Inferior parietal cortex (tissue), 1 donor: ENCODE measurements at regions not wholly inside any gene's neighbourhood (a gene's known extent, or its start where the extent isn't known, plus 50 kb on each side); places are given as distances from the start of the nearest gene placed in this dataset.
"Not testable (repeated sequence)": the region's sequence is repeated elsewhere in the genome, so short reads cannot be mapped to it uniquely, and the experiment has no call there.

Experiments
- DNase-seq: peaks from one replicate; pipeline ENCODE4 v3.0.0-alpha.2; 2016; ENCODE audit errors: extremely low spot score

DNA sequence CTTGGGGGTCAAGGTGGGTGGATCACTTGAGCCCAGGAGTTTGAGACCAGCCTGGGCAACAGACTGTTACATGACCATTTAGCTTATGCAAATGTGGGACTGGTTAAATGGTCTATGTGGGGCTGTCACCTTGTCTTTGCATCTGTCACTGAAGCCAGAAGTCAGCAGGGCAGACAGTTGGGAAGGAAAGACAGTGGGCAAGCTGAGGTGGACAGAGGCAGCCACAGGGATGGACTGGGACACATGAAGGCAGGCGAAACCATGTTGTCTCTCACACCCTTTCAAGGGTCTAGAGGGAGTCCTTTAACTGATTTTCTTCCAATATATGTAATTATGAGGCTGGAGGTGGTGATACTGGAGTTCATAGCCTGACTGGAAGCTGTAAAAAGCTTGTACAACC is 426.4 kb downstream of the TMEM121 start:
- no peak for DNase-seq

DNA sequence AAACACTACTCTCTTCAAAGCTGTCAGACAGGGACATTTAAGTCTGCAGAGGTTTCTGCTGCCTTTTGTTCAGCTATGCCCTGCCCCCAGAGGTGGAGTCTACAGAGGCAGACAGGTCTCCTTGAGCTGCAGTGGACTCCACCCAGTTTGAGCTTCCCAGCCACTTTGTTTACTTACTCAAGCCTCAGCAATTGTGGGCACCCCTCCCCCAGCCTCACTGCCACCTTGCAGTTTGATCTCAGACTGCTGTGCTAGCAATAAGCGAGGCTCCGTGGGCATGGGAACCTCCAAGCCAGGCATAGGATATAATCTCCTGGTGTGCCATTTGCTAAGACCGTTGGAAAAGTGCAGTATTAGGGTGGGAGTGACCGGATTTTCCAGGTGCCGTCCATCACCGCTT is 435.2 kb downstream of the TMEM121 start:
- not testable (repeated sequence) for DNase-seq

- DNase-seq = no peak
These were observed 436.1 kb downstream of the TMEM121 start for GRCh38 chr14:105962532-105962931.

GRCh38 chr14:105968291-105968690 is 441.9 kb downstream of the TMEM121 start:
- DNase-seq = no peak

GRCh38 chr14:105969026-105969425 is 442.6 kb downstream of the TMEM121 start:
- not testable (repeated sequence) for DNase-seq

DNA sequence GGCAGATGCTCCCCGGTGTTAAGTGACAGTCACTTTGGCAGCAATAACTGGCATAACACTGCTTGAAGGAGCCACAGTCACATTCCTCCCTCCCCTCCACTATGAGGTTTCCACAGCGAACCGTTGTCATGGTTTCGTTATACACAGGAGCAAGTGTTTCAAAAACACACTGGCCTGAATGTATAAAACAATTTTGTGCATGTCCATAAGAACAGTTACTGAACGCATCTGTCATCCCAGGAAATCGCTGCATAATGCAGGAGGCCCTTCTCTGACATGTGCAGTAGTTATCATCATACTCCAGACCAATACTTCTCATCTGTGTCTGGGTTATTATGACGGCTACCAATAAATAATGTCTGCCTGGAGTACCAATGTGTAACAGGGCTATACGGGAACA is 444.4 kb downstream of the TMEM121 start:
- not testable (repeated sequence) for DNase-seq

GRCh38 chr14:105971593-105972500 is 445.5 kb downstream of the TMEM121 start:
- DNase-seq = no peak

DNA sequence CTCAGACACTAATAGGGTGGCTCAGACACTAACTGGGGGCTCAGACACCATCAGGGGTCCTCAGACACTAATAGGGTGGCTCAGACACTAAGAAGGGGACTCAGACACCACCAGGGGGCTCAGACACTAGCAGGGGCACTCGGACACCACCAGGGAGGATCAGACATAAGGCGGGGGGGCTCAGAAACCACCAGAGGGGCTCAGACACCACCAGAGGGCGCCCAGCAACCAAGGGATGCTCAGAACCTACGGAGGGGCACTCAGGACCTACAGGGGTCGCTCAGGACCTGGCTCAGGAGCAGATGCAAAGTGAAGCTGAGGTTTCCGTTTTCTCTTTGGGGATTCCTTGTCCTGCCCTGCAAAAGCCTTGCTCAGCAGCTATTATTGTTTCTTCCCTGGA is 448.5 kb downstream of the TMEM121 start:
- DNase-seq = no peak

DNA sequence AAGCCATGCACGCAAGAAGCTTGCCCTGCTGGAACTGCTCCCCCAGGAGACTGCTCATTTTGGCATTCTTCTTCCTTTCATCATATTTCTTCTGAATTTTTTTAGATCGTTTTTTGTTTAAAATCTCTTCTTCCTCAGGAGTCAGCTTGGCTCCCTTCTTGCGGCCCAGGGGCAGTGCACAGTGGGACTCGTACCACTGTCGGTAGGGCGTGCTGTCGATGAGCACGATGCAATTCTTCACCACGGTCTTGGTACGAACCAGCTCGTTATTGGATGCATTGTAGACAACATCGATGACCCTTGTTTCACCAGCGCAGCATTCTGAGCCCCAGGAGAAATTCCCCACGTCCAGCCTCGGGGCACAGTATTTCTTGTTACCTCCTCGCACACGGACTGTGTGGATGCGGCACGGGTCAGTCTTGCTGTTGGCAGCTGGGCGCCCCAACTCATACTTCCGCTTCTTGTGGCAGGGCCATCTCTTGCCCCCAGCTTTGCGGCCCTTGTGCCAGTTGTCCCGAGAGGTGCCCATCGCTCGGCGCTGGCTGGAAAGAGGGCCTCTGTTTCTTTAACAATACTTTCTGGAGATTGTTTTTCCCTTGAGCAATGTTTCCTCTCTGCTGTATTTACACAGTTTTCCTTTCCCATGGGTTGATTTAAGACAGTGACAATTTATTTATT is 452.4 kb downstream of the TMEM121 start:
- DNase-seq = no peak

GRCh38 chr14:105979446-105979845 is 453.1 kb downstream of the TMEM121 start:
- DNase-seq = no peak

- DNase-seq = no peak
These were observed 453.8 kb downstream of the TMEM121 start for GRCh38 chr14:105980224-105980623.

DNA sequence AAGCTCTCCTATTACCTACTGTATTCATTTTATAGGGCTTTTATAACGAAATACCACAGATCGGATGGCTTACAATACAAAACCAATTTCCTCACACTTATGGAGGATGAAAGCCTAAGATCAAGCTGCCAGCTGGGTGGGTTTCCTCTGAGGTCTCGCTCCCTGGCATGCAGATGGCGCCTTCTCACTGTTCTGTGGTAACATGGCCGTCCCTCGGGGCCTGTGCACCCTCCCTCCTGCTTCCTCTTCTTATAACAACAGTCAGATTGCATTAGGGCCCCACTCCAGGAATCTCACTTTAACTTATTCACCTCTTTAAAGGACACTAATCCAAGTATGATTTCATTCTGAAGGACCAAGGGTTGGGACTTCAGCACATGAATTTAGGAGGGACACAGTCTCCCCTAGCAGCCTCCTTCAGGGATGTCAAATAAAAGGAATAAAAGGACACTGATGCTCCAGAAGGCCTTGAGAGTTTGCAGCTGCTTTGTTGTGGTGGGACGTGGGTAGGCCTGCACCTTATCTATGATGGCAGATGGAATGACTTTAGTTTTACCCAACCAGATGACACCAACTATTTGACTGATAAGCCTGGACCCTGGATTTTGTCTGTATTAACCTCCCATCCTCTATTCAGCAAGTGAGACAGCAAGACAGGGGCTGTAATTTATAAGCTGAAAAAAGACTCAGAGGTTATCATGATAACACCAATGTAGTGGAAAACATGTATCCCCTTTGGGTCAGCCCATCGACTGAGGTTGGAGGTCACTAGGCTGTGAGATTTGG is 455.3 kb downstream of the TMEM121 start:
- not testable (repeated sequence) for DNase-seq

GRCh38 chr14:105982664-105983063 is 456.3 kb downstream of the TMEM121 start:
- no peak for DNase-seq

- DNase-seq = no peak
These were observed 460.5 kb downstream of the TMEM121 start for GRCh38 chr14:105986894-105987284.

DNA sequence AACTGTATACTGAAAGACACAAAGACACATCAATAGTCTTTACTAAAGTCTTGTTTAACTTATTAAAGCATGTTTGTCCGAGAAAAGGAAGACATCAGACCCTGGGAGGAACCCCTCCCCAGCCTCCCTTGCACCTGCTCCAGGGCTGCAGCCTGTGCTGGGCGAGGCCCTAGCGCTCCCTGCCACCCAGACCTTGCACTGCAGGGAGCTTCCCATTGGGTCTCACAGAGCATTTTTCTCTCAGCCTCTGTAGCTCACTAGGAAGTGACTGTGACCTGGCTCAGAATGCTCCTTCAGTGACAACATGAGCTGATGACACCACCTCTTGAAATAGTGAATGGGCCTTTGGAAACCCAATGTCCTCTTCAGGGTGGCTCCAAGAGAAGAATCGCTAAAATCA is 461.2 kb downstream of the TMEM121 start:
- DNase-seq = no peak

- DNase-seq = no peak
These were observed 463.4 kb downstream of the TMEM121 start for GRCh38 chr14:105989566-105990302.

GRCh38 chr14:105991677-105992076 is 465.3 kb downstream of the TMEM121 start:
- not testable (repeated sequence) for DNase-seq

DNA sequence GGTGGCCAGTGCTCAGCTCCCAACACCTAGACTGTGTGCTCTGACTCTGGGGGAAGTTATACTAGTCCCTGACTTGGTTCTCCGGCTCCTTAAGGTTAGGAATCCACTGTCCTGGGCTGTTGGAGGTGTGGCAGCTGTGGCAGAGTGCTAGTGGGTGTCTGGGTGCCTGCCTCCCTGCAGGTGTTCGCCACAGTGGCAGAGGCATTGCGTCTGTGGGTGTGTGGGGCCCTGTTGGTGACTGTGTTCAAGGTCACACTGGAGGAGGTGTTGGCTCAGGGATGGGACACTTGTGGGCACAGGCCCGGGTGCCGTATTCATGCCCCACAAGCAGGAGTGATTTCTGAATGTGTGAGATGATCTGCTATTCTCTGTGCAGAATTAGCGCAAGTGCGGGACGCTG is 467.4 kb downstream of the TMEM121 start:
- no peak for DNase-seq

DNA sequence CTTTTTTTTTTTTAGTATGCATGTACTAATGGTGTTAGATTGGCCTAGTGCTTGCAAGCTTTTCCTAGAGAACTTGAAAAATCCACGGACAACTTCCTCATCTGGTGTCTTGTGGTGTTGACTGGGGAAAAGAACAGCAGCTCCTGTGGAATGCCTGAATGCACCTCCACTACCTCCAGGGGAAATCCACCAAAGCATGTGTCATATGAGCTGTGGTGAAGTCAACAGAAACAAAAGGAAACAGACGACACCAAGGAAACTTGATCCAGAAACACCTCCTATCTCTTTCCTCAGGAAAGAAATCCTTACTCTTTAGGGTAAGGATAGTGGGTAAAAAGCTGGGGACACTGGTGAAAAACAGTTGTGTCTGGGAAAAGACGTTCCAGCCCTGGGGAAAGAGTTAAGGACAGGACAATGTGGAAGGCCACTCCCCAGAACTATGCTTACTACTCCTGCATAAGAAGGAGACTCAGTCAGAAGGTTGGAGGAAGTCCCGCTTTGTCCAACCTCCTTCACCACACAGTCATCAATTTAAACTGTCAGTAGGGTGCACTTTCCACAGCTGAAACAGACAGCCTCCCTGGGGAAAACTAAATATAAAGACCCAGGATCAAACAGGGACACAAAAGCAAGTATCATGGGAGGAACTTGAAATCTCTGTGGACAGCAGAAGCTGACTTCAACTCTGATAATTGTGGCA is 468.8 kb downstream of the TMEM121 start:
- not testable (repeated sequence) for DNase-seq

- DNase-seq = not testable (repeated sequence)
These were observed 472.2 kb downstream of the TMEM121 start for GRCh38 chr14:105998597-105998996.
